ENCODE measurements at regions not wholly inside any gene's neighbourhood (a gene's known extent, or its start where the extent isn't known, plus 50 kb on each side); places are given as distances from the start of the nearest gene placed in this dataset.

- H3K27ac ChIP-seq: no peak overlapping the region
- no peak overlapping the region for H3K4me2 ChIP-seq
- ChIA-PET CTCF (no interaction called here), POLR2A (ENCODE audit: unreplicated experiment) (no interaction called here)
- no peak overlapping the region for H2AFZ ChIP-seq
- H3K9me2 ChIP-seq (ENCODE audit: insufficient read depth): no peaks in the 10 kb centered on the region
- H3K4me1 ChIP-seq (replicated peaks; ENCODE audit: insufficient read depth): no peaks in the 10 kb centered on the region
- no TSS peak for BruUV-seq (replicated peaks)
- no peaks in the 10 kb centered on the region for H3K9me3 ChIP-seq (ENCODE audit: insufficient read depth, low read depth)
- no peaks in the 10 kb centered on the region for H3K36me3 ChIP-seq (ENCODE audit: low read depth)
- H3K27me3 ChIP-seq (ENCODE audit: insufficient read depth, low read depth): no peaks in the 10 kb centered on the region
- H3K79me2 ChIP-seq (ENCODE audit: low read depth): no peaks in the 10 kb centered on the region
- H4K20me1 ChIP-seq (ENCODE audit: insufficient read depth): no peaks in the 10 kb centered on the region
- H3K4me3 ChIP-seq: no peak overlapping the region
- intact Hi-C loops (cut with micrococcal nuclease; ENCODE audit: unreplicated experiment): no loop called here
- no peaks in the 10 kb centered on the region for H3F3A ChIP-seq (ENCODE audit: insufficient read depth, low read depth)
- DNase-seq: no peak
- TF ChIP-seq CTCF (conservative IDR thresholded peaks at IDR 0.05) (no peak), EZH2 (IDR thresholded peaks at IDR 0.05; ENCODE audit: low read depth) (no peak)
Measured at GRCh38 chr14:51484485-51484884, 167.2 kb upstream of the FRMD6 start.

- intact Hi-C loops (cut with micrococcal nuclease; ENCODE audit: unreplicated experiment): no loop called here
- ChIA-PET POLR2A (ENCODE audit: unreplicated experiment) (no interaction called here), CTCF (no interaction called here)
- no peak overlapping the region for H3K4me3 ChIP-seq
- H3F3A ChIP-seq (ENCODE audit: insufficient read depth, low read depth): no peaks in the 10 kb centered on the region
- H3K4me2 ChIP-seq: no peak overlapping the region
- BruUV-seq (replicated peaks): no TSS peak
- DNase-seq: no peak
- no peak overlapping the region for H3K27ac ChIP-seq
- H4K20me1 ChIP-seq (ENCODE audit: insufficient read depth): no peaks in the 10 kb centered on the region
- TF ChIP-seq EZH2 (IDR thresholded peaks at IDR 0.05; ENCODE audit: low read depth) (no peak), CTCF (conservative IDR thresholded peaks at IDR 0.05) (no peak)
- H2AFZ ChIP-seq: no peak overlapping the region
- H3K9me3 ChIP-seq (ENCODE audit: insufficient read depth, low read depth): no peaks in the 10 kb centered on the region
- H3K27me3 ChIP-seq (ENCODE audit: insufficient read depth, low read depth): no peaks in the 10 kb centered on the region
- H3K9me2 ChIP-seq (ENCODE audit: insufficient read depth): no peaks in the 10 kb centered on the region
- no peaks in the 10 kb centered on the region for H3K36me3 ChIP-seq (ENCODE audit: low read depth)
- H3K4me1 ChIP-seq (replicated peaks; ENCODE audit: insufficient read depth): no peaks in the 10 kb centered on the region
- H3K79me2 ChIP-seq (ENCODE audit: low read depth): no peaks in the 10 kb centered on the region
Measured at GRCh38 chr14:51485733-51486132, 166.0 kb upstream of the FRMD6 start.

GRCh38 chr14:51487848-51488247 lies 163.9 kb upstream of the FRMD6 start:
- no peaks in the 10 kb centered on the region for H3K27me3 ChIP-seq (ENCODE audit: insufficient read depth, low read depth)
- H3K36me3 ChIP-seq (ENCODE audit: low read depth): no peaks in the 10 kb centered on the region
- no peaks in the 10 kb centered on the region for H3K79me2 ChIP-seq (ENCODE audit: low read depth)
- H3K9me3 ChIP-seq (ENCODE audit: insufficient read depth, low read depth): no peaks in the 10 kb centered on the region
- H4K20me1 ChIP-seq (ENCODE audit: insufficient read depth): no peaks in the 10 kb centered on the region
- no peak overlapping the region for H3K27ac ChIP-seq
- ChIA-PET POLR2A (ENCODE audit: unreplicated experiment) (no interaction called here), CTCF (no interaction called here)
- H3K4me3 ChIP-seq: no peak overlapping the region
- no peaks in the 10 kb centered on the region for H3K4me1 ChIP-seq (replicated peaks; ENCODE audit: insufficient read depth)
- H3F3A ChIP-seq (ENCODE audit: insufficient read depth, low read depth): no peaks in the 10 kb centered on the region
- H3K4me2 ChIP-seq: no peak overlapping the region
- no peaks in the 10 kb centered on the region for H3K9me2 ChIP-seq (ENCODE audit: insufficient read depth)
- BruUV-seq (replicated peaks): no TSS peak
- H2AFZ ChIP-seq: no peak overlapping the region
- DNase-seq: no peak
- TF ChIP-seq CTCF (conservative IDR thresholded peaks at IDR 0.05): no peak
- no peak for TF ChIP-seq EZH2 (IDR thresholded peaks at IDR 0.05; ENCODE audit: low read depth)
- intact Hi-C loops (cut with micrococcal nuclease; ENCODE audit: unreplicated experiment): no loop called here

Measured in PC-9 (cell line).